SH-SY5Y (cell line): ENCODE measurements at regions not wholly inside any gene's neighbourhood (a gene's known extent, or its start where the extent isn't known, plus 50 kb on each side); places are given as distances from the start of the nearest gene placed in this dataset.

Experiments used
- GATA2 ChIP-seq: IDR thresholded peaks from 2 replicates; pipeline ENCODE4 v1.6.1; 2011; ENCODE audit warnings: mild to moderate bottlenecking, low read depth, low read length
- GATA3 ChIP-seq: IDR thresholded peaks from 2 replicates; pipeline ENCODE4 v1.6.1; 2011; ENCODE audit warnings: low read depth, mild to moderate bottlenecking, low read length, moderate library complexity

DNA sequence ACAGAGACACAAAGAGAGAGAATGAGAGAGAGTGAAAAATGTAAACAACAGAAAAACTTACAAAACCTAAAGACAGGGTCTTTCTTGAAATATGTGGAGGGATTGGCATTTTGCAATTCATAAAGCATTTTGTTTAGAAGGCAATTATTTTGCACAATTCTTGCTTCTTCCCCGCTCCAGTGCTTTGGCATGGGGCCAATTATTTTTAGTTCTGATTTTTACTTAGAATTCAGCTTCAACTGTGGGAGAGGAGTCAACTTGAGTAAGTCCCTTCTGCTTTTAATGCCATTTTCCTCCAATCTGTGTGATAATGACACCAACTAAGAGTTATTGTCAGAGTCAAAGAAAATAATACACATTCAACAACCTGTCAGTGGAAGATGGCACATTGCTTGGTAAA is 1051.9 kb downstream of the NLGN4X start:
- TF ChIP-seq GATA3 (no peak), GATA2 (no peak)

DNA sequence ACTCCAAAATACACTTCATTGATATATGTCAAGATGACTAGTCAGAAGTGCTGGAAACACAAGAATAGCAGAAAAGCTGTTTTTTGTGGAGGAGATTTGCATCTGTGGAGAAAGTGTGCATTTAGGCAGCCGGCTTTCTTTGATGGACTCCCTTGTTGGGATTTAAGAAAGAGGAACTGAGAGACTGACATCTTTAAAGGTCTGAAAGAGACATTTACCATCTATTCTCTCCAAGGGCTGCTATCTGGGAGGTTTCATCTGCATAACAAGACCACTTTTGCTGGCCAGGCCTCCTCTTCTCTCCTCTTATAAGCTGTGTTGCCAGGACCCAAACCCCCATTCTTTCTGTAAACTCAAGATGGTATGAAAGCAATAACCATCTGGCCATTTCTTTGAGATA is 1065.0 kb downstream of the NLGN4X start:
- TF ChIP-seq GATA3 = no peak
- TF ChIP-seq GATA2 = no peak

DNA sequence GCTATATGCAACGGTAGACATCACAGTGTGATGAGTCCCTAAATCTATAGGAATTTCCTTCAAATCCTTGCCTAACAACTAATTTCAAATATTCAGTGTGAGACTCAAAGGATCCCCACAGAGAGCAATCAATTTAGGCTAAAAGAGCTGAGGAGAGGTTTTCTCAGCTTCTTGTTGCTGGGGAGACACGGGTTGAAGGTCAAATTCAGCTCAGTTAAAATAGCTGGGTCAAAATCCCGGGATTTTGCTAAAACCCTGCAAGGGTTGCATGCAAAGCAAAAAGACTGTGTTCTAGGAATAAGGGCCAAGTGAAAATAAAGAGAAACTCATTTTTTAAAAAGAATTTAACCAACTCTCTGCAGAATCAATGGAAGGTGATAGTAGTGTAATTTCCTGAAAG is 1073.4 kb downstream of the NLGN4X start:
- no peak for TF ChIP-seq GATA3
- no peak for TF ChIP-seq GATA2

DNA sequence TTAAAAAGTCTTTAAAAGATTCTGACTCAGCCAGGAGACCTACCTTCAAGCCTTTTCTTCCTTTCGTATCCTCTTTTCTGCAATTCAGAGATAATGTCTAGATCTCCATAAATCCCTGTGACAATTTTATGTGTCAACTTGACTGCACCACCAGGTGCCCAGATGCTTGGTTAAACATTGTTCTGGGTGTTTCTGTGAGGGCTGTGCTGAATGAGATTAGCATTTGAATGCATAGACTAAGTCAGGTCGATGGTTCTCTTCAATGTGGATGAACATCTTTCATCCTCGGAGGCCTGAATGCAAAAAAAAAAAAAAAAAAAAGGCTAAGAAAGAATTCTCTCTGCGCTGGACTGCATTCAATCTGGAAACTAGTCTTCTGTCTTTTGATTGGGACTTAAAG is 1082.7 kb downstream of the NLGN4X start:
- no peak for TF ChIP-seq GATA3
- no peak for TF ChIP-seq GATA2

DNA sequence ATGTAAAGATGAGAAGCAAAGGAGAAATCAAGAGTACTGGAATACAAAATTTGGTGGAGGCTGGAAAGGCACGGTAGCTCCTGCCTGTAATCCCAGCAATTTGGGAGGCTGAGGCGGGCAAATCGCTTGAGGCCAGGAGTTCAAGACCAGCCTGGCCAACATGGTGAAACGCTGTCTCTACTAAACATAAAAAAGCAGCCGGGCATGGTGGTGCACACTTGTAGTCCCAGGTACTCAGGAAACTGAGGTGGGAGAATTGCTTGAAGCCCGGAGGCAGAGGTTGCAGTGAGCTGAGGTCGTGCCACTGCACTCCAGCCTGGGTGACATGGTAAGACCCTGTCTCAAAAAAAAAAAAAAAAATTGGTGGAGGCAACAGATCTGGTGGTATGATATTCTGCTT is 1086.0 kb downstream of the NLGN4X start:
- TF ChIP-seq GATA2 (no peak), GATA3 (no peak)

DNA sequence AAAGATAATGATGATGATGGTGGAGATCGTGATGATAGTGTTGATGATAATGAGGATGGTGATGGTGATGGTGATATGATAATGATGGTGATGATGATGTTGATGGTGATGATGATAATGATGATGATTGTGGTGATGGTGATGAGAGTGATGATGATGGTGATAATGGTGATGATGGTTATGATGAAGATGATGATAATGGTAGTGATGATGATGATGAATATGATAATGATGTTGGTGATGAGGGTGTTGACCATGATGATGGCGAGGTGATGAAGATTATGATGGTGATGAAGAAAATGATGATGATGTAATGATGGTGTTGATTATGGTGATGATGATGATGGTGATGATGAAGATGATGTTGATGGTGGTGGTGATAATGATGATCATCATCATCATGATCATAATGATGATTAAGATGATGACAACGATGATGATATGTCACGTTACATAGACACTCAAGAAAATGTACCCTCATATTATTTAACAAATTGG is 1106.4 kb downstream of the NLGN4X start:
- TF ChIP-seq GATA3 = no peak
- no peak for TF ChIP-seq GATA2

DNA sequence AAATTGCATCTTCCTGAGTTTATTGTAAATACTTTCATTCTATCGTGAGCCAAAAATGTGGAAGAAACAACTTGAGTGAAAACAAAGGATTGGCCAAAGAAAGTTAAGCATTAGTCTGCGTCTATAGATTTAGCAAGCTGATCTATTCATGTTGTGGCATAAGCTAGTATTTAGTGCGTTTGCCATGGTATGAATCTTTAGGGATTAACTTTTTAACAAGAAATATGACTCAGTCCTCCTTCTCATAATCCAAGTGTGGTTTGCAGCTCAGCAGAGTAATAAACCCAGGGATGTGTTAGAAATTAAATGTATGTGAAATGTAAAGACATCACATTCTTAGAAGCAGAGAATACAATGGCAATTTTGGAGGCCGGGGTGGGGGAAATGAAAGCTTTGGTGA is 1110.9 kb downstream of the NLGN4X start:
- TF ChIP-seq GATA2 = no peak

DNA sequence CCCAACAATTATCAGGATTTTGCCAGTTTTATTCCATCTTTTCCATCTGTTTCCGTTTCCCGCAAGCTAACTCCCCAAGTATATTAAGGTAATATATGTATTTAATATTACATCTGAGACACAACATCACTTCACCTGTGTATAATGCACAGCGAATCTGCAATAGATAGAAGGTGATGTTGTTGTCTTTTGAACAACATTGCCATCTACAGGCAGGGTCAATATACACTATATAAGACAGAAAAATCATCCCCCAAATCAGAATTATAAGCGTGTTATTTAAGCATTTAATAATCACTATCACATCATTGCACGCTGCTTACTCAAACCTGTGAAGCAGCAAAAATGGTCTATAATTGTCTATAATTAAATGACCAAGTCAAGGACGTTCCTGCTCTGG is 1115.5 kb downstream of the NLGN4X start:
- TF ChIP-seq GATA3 = no peak
- TF ChIP-seq GATA2 = no peak

DNA sequence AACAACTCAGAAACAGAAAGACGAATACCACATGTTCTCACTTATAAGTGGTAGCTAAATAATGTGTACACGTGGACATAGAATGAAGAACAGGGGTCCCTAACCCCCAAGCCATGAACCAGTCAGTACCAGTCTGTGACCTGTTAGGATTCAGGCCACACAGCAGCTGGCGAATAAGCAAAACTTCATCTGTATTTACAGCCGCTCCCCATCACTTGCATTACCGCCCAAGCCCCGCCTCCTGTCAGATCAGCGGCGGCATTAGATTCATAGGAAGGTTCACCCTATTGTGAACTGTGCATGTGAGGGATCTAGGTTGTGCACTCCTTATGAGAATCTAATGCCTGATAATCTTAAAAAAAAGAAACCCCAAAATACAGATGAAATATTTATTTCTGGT is 1128.7 kb downstream of the NLGN4X start:
- no peak for TF ChIP-seq GATA3
- no peak for TF ChIP-seq GATA2

DNA sequence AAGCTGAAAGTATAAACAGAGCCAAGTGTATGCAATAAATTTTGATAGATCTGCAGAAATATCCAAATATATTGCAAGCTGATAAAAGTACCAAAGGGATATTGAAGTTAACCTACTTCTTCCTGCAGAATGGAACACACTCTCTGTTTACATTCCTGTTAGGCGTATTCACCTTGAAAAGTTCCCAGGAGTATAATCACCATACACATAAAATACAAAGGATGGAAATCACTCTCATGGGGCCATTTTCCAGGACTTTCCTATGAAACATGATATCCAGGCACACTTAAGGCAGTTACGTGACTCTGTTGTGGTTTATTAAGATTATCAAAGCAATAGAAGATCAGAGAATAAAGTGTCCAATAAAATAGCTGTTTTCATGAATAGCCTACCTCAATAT is 1142.3 kb downstream of the NLGN4X start:
- TF ChIP-seq GATA3 = no peak
- no peak for TF ChIP-seq GATA2

DNA sequence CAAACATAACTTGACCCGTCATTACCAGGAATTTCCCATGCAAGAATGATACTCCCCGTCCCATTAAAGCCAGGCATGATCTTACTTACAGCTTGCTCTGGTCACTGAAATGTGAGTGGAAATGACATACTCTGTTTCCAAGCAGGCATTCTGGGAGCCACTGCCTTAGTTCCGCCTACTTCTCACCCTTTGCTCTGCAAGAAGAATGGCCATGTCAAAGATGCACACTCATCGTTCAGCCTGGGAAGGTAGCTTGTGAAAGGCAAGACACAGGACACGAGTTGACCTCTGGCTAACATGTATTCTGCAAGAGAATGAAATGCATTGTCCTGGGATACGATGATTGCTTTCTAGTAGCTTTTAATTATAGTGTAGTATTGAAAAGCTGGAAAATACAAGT is 1144.4 kb downstream of the NLGN4X start:
- TF ChIP-seq GATA3 (no peak), GATA2 (no peak)

DNA sequence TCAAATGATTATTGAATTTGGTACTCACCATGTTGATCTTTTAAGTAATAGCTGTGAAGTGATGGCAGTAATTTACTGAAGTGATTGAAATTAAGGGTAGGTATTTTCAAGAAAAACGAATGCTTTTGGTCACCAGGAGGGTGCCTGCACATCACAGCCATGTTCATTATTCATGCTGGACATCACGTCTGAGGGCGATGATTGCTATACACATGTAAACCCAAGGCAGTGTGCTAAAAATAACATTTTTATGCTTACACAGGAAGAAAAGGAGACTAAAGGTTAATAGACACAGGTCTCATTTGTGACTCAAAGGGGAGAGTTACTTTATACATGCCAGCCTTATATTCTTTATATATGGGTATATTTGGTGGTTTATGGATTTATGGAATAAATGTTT is 1146.0 kb downstream of the NLGN4X start:
- TF ChIP-seq GATA3 (no peak), GATA2 (no peak)

DNA sequence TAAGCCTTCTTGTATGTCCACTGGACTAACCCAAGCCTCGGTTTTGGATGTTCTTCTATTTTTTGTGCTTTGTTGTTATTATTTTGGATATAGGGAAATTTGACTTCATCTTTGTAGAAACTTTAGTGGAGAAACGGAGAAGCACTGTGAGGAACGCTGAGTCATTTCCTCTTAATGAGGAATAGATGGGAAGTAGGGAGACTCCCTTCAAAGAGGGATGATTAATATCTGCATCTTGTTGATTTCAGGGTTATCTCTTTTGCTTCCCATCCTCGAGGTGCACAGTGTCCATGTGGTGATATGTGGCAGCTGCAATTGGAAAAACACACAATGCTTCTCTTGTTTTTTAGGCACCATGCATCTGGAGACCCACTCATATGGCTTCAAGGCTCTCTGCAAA is 1147.9 kb downstream of the NLGN4X start:
- TF ChIP-seq GATA2 (no peak), GATA3 (no peak)

DNA sequence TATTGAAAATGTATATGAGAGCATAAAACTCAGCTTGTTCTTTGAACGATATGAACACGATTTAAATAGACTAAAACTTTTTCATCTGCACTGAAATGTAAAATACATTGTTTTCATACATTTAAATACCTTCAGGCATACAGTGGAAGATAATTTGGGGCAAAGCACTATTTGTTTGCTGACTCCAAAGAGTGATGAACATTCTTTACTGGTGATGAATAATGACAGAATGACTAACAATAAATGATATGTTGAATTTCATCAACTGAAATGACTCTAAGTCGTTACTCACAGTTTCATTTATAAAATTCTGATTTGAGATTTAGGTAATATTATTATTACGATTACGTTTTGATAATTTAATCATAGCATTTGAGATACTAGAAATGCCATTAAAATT is 1160.1 kb downstream of the NLGN4X start:
- no peak for TF ChIP-seq GATA2
- TF ChIP-seq GATA3 = no peak

DNA sequence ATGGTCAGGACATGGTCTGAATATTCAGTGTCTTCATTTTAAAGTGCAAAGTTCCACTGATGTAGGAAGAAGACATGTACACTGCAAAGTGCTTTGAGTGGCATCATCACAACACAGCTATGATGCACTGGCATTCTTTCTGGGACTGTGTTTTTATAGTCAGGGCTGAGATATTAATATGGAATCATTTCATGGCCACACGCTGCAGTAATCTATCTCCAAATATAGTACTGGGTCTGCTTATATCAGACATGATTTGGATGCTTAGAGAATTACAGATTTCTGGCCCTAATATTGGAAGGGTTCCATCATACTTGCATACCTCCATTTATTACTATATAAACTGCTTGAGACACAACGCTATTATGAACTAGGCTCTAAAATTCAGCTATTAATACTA is 1170.9 kb downstream of the NLGN4X start:
- no peak for TF ChIP-seq GATA3
- TF ChIP-seq GATA2 = no peak

DNA sequence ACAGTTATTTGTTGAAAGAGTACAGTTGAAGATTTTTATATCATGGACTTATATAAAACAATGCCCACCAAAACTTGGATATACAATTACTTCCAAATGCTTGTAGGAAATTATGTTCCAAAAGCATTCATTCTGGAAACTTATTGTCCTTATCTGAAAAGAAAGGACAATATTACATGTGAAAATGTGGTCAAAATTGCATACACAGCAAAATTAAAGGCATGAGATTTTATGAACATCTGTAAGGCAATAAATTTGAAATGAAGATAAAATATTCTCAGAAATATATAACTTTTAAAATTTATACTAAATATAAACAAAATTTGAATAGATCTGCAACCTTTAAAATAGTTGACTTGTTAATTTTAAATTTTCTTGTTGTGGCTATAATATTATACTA is 1173.8 kb downstream of the NLGN4X start:
- no peak for TF ChIP-seq GATA2
- no peak for TF ChIP-seq GATA3
